ENCODE measurements at regions not wholly inside any gene's neighbourhood (a gene's known extent, or its start where the extent isn't known, plus 50 kb on each side); places are given as distances from the start of the nearest gene placed in this dataset.
"Not testable (repeated sequence)": the region's sequence is repeated elsewhere in the genome, so short reads cannot be mapped to it uniquely, and the experiment has no call there.

DNA sequence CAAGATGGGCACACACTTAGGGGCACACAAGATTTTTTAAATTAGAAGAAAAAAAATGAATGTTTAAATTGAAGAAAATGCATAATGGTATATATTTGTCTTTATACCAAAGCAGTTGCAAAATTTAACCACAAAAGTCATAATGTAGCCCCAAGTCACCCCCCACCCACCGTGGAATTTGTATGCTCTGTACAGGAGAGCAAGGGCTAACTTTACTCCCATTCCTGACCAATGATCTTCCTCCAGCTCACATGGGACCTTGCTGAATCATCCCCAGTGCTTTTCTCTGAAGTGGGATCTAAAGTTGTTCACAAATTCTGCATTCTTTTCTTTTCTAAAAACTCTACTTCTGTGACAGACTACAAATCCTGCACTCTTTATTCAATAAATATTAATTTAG is 597.0 kb downstream of the UQCRFS1 start:
- Histone ChIP-seq H3K36me3 (ENCODE audit: control insufficient read depth, insufficient read depth, low read length) (no peaks in the 10 kb centered on the region), H3K27me3 (ENCODE audit: control insufficient read depth, insufficient read depth, low read length) (no peaks in the 10 kb centered on the region), H3K4me3 (ENCODE audit: low read depth, low read length) (no peak overlapping the region)
- ChIA-PET CTCF (no interaction called here), POLR2A (no interaction called here)
- DNase-seq (ENCODE audit: low read depth): no peak
- TF ChIP-seq, protein P1, sequence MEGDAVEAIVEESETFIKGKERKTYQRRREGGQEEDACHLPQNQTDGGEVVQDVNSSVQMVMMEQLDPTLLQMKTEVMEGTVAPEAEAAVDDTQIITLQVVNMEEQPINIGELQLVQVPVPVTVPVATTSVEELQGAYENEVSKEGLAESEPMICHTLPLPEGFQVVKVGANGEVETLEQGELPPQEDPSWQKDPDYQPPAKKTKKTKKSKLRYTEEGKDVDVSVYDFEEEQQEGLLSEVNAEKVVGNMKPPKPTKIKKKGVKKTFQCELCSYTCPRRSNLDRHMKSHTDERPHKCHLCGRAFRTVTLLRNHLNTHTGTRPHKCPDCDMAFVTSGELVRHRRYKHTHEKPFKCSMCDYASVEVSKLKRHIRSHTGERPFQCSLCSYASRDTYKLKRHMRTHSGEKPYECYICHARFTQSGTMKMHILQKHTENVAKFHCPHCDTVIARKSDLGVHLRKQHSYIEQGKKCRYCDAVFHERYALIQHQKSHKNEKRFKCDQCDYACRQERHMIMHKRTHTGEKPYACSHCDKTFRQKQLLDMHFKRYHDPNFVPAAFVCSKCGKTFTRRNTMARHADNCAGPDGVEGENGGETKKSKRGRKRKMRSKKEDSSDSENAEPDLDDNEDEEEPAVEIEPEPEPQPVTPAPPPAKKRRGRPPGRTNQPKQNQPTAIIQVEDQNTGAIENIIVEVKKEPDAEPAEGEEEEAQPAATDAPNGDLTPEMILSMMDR (IDR thresholded peaks at IDR 0.05; ENCODE audit: insufficient read depth, low read depth, low read length): no peak

DNA sequence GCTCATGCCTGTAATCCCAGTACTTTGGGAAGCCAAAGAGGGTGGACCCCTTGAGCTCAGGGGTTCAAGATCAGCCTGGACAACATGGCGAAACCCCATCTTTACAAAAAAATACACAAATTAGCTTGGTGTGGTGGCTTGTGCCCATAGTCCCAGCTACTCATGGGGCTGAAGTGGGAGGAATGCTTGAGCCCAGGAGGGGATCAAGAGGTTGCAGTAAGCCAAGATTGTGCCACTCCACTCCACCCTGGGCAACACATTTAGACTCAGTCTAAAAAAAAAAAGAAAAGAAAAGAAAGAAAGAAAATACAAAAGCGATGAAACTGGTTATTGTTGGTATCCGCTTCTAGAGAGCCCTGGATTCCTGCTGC is 597.4 kb downstream of the UQCRFS1 start:
- DNase-seq (ENCODE audit: low read depth): no peak
- H3K4me3 ChIP-seq (ENCODE audit: low read depth, low read length): no peak overlapping the region
- CTCF ChIA-PET: no interaction called here
- H3K36me3 ChIP-seq (ENCODE audit: control insufficient read depth, insufficient read depth, low read length): no peaks in the 10 kb centered on the region
- TF ChIP-seq, protein P1 (IDR thresholded peaks at IDR 0.05; ENCODE audit: insufficient read depth, low read depth, low read length): no peak
- no peaks in the 10 kb centered on the region for H3K27me3 ChIP-seq (ENCODE audit: control insufficient read depth, insufficient read depth, low read length)
- POLR2A ChIA-PET: no interaction called here

DNA sequence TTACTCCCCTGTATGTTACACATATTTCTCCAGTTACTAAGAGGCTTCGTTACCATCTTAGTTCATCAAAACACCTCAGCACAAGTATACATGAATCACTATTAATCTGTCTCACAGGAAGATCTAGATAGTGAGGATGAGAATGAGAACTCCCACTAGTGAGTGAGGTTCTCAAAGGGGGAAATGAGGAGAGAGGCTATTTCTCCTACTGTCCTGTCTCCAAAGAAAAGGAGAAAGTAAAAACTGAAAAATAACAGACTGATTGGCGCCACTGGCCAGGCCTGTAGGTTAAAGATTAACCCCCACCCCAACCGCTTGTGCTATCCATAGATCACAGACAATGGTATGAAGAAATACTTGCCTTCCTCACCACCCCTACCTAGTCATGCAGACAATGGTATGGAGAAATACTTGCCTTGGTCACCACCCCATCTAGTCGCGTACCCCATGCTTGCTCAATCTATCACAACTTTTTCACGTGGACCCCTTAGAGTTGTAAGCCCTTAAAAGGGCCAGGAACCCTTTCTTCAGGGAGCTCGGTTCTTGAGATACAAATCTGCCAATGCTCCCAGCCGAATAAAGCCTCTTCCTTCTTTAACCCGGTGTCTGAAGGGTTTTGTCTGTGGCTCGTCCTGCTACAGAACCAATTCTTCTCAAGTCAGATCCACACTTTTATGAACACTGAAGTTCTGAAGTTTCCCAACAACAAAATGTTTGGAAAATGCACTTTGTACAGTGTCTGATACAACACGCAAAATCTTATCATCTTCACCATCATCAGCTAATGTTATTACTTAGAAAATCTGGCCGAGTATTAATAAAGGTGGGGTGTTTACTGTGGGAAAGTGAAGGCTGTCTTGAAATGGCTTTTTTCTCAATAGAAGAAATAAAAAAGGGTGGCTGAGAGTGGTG is 598.1 kb downstream of the UQCRFS1 start:
- TF ChIP-seq, protein P1 (IDR thresholded peaks at IDR 0.05; ENCODE audit: insufficient read depth, low read depth, low read length): no peak
- no peaks in the 10 kb centered on the region for H3K27me3 ChIP-seq (ENCODE audit: control insufficient read depth, insufficient read depth, low read length)
- no peak for DNase-seq (ENCODE audit: low read depth)
- H3K4me3 ChIP-seq (ENCODE audit: low read depth, low read length): no peak overlapping the region
- ChIA-PET POLR2A (no interaction called here), CTCF (no interaction called here)
- no peaks in the 10 kb centered on the region for H3K36me3 ChIP-seq (ENCODE audit: control insufficient read depth, insufficient read depth, low read length)

DNA sequence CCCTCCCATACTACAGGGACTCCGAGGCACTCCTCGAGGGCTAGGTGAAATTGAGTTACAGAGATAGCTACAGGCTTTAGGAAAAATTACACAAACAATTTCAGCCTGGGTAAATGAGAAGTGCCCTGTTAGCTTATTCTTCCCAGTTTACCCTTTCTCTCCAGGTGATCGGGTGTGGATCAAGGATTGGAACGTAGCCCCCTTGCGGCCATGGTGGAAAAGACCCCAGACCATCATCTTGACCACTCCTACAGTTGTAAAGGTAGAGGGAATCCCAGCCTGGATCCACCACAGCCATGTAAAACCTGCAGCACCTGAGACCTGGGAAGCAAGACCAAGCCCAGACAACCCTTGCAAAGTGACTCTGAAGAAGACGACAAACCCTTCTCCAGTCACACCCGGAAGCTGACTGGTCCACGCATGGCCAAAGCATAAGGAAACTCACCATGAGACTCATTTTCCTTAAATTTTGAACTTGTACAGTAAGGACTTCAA is 600.6 kb downstream of the UQCRFS1 start:
- no peaks in the 10 kb centered on the region for H3K36me3 ChIP-seq (ENCODE audit: control insufficient read depth, insufficient read depth, low read length)
- H3K27me3 ChIP-seq (ENCODE audit: control insufficient read depth, insufficient read depth, low read length): no peaks in the 10 kb centered on the region
- no peak for DNase-seq (ENCODE audit: low read depth)
- TF ChIP-seq, protein P1 (IDR thresholded peaks at IDR 0.05; ENCODE audit: insufficient read depth, low read depth, low read length): no peak
- CTCF ChIA-PET: no interaction called here
- H3K4me3 ChIP-seq (ENCODE audit: low read depth, low read length): no peak overlapping the region
- POLR2A ChIA-PET: no interaction called here

DNA sequence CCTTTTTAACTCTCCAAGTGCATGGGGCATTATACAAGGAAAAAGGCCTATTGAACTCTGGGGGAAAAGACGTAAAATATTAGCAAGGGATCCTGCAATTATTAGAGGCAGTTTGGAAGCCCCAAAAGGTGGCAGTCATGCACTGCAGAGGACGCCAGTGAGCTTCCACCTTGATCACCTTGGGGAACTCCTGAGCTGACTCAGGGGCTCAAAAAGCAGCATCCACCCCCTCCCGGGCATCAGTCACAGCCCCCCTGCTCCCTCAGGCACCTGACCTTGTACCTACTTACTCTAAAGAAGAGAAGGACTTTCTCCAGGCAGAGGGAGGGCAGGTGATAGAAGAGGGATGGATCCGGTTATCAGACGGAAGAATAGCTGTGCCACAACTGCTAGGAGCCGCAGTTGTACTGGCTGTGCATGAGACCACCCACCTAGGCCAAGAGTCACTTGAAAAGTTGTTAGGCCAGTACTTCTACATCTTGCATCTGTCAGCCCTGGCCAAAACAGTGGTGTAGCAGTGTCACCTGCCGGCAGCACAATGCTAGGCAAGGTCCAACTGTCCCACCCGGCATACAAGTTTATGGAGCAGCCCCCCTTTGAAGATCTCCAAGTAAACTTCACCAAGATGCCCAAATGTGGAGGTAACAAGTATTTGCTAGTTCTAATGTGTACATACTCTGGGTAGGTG is 601.6 kb downstream of the UQCRFS1 start:
- H3K4me3 ChIP-seq (ENCODE audit: low read depth, low read length); CTCF ChIA-PET: not testable (repeated sequence)

More for the DNA sequence above, 601.6 kb downstream of the UQCRFS1 start:
- POLR2A ChIA-PET; H3K27me3 ChIP-seq (ENCODE audit: control insufficient read depth, insufficient read depth, low read length); H3K36me3 ChIP-seq (ENCODE audit: control insufficient read depth, insufficient read depth, low read length); DNase-seq (ENCODE audit: low read depth): not testable (repeated sequence)

All from BJ (cell line).